ENCODE measurements at regions not wholly inside any gene's neighbourhood (a gene's known extent, or its start where the extent isn't known, plus 50 kb on each side); places are given as distances from the start of the nearest gene placed in this dataset.

DNA sequence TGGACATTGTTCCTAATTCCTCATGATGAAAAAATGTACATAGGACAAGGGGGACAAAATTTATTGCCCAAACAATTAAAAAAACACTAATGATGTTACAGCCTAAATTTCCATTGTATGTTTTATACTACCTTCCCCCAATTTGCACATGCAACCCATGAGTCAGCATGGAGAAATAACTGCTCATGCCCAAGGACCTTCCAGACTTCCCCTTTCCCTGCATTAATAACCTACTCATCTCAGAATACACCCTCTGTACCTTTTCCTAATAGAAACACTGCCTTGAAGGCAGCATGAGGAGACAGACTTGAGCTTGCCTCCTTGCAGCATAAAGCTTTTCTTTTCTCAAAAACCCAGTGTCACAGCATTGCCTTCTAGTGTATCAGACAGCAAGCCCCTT, 2402.8 kb downstream of the TP53TG3F start:
- DNase-seq (ENCODE audit: low spot score) = no peak

DNA sequence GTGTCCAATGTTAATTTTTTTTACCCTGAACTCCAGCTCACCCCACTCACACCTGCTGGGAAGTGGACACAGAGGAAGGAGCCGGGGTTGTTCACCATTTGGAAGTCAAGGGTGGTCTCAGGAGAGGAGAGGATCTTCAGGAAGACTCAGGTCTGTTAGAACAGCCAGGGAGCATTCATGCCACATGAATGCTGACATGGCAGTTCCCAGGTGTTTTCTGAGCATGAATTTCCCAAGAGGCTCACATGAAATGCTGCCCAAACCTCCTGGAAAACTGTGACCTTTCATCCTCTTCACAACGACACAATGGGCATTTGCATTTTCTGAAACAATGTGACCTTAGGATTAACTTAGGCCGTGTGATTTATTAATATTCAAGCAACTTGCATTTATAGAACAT, 2409.2 kb downstream of the TP53TG3F start:
- no peak for DNase-seq (ENCODE audit: low spot score)

DNA sequence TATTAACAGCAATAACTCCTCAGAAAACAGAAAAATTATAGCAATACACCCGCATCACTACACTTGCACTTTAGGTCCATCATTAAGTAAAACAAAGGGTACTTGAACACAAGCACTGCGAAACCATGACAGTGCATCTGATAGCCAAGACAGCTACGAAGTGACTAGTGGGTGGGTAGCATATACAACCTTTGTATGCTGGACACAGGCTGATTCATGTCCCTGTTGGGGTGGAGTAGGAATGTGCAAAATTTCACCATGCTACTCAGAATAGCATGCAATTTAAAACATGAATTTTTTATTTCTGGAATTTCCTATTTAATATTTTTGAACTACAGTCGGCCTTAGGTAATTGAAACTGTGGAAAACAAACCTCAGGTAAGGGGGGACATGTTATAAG, 2414.1 kb downstream of the TP53TG3F start:
- no peak for DNase-seq (ENCODE audit: low spot score)

DNA sequence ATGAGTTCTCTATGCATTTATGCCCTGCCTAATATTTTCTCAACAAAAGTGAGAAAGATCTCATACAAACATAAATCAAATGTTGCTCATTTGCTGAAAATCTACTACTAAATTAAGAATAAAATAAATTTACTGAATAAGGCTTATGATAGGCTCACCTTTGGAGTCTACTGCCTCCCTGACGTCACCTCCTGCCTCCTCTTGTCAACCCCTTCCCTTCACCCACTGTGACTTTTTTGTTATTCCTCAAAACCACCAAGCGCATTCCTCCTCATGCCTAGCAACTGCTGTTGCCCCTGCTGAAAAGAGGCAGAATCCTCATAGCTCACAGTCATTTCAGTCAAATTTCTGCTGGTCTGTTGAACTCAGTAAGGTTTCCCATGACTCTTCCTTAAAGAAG, 2422.2 kb downstream of the TP53TG3F start:
- DNase-seq (ENCODE audit: low spot score) = no peak

DNA sequence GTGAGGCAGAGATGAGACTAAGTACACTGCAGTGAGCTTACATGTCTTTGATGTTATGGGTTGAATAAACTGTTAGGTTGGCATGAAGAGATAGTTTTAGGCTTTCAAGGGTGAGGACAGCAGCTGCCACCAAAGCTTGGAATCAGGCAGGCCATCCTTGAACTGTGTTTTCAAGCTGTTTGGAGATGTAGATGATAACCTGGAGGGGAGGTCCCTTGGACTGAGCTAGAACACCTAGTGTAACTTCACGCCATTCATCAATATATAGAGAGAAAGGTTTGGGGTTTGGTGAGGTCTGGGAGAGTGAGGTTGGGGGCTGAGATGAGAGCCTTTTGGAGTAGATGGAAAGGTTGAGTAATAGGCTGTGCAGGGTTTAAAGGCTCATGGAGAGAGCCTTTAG, 2447.0 kb downstream of the TP53TG3F start:
- DNase-seq (ENCODE audit: low spot score) = no peak

DNA sequence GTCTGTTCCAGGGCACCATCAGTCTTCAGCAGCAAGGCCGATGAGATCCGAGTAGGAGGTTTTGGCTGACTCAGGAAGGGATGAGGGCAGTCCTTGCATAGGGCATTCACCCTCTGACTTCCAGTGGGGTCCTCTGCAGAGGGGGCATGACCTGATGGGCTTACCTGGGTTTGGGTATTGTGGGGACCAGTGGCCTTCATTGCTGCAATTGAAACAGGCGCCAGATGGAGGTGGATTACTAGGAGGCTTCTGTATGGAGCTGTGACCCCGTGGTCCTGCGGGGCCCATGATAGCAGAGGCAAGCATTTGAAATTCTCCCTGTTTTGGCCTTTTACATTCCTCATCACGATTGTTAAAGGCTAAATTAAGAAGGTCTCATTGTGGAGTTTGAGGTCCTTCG, 2448.7 kb downstream of the TP53TG3F start:
- no peak for DNase-seq (ENCODE audit: low spot score)

DNA sequence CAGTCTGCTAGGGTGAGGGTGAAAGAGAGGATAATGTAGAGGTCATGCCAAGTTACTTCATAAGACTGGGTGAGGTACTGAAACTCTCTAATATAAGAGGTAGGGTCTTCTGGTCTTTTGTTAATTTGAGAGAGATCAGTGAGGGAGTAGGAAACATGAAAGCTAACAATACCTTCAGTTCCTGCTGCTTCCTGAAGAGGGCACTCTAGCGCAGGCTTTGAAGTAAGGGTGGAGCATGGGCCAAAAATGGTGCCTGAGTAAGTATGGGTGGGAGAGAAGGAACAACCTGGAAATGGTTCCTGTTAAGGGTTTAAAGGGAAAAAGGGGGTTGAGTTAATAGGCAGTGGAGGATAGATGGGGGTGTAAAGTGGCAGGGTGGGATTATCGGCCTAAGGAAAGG, 2449.5 kb downstream of the TP53TG3F start:
- no peak for DNase-seq (ENCODE audit: low spot score)

DNA sequence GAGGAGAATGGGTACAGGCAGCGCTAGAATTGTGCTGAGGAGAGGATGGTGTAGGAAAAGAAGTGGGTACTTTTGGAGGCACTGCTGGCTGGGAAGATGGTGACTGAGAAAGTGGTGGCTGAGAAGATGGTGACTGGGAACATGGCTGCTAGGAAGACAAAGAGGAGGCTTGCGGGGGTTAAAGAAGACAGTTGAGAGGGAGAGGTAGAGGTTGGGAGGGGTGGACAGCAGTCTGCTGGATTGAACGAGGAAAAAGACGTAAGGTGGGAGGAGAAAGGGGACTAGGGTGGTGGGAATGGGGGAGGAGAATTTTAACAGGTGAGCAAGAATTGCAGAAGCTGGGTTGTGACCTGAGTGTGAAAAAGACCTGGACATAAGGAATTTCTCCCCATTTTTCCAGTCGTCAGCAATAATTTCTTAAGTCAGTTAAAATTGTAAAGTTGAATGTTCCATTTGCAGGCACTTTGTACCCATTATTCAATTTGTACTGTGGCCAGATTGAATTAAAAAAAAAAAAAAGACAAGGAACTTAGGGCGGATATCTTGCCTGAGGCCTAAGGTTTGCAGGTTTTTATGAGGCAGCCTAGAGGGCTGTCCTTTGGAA, 2450.0 kb downstream of the TP53TG3F start:
- no peak for DNase-seq (ENCODE audit: low spot score)

DNA sequence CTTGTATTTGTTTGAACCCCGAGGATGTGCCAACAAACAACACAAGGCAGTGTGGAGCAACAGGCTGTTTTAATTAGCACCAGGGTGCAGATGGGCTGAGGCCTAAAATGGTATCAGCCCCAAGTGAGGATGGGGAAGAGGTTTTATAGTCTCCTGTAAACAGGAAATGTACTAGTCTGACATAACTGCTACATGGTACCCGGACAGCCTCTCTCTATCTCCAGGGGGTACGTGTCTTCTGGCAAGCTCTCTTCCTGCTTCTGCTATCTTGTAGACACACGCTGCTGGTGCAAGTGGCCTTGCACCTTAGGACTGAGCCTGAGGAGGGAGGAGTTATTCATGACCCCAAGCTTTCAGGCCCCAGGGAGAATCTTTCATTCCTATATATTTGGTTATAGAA, 2451.0 kb downstream of the TP53TG3F start:
- no peak for DNase-seq (ENCODE audit: low spot score)

DNA sequence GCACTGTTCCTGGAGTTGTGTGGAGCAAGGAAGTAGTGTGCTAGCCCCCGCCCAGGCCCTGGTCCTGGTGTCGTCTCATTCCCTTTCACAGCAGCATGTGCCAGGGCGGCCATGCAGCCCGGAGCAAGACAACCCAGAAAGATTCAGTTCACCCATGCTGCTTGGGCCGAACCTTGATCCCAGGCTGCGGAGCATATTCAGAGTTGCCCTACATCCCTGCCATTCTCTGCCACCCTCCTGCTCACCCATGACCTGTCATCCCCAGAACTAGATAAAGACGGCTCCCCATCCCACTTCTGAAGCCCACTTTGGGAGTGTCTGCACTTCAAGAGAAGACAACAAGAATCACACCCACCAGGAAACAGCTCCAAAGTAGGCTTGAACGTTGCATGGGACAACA, 2452.5 kb downstream of the TP53TG3F start:
- DNase-seq (ENCODE audit: low spot score) = no peak

DNA sequence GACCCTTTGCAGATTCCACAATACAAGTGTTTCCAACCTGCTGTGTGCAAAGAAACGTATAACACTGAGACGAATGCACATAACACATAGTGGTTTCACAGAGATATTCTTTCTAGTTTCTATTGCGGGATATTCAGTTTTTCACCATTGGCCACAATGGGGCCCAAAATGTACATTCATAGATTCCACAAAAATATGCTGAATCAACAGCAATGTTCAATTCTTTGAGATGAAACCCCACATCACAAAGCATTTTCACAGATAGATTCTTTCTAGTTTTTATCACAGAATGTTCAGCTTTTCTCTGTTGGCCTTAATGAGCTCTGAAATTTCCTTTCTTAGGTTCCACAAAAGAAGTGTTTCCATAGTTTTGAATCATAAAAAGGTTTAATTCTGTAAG, 2472.3 kb downstream of the TP53TG3F start:
- DNase-seq (ENCODE audit: low spot score) = no peak

All from globus pallidus (tissue), 1 donor.